Sigmoid colon (tissue), 4 donors: ENCODE measurements at regions not wholly inside any gene's neighbourhood (a gene's known extent, or its start where the extent isn't known, plus 50 kb on each side); places are given as distances from the start of the nearest gene placed in this dataset.

Experiments
- CTCF ChIP-seq, 4 experiments: fragments of 450-650 bp in 3 of 4; fragments of 200-600 bp in 1 of 4; IDR thresholded peaks; one replicate each; pipeline ENCODE4 v1.5.1; 2016 to 2019; ENCODE audit warnings: antibody characterized with exemption in 4 of 4, mild to moderate bottlenecking in 3 of 4, moderate library complexity in 2 of 4
- EP300 ChIP-seq, 4 donors: sonication (generic); formaldehyde crosslinking; IDR thresholded peaks; one replicate each; pipeline ENCODE4 v1.6.1; 2017; ENCODE audit warnings: antibody characterized with exemption in 4 of 4
- POLR2A ChIP-seq, 2 donors: fragments of 450-650 bp; IDR thresholded peaks; one replicate each; pipeline ENCODE4 v1.6.1; 2016; ENCODE audit warnings: antibody characterized with exemption in 2 of 2, mild to moderate bottlenecking in 2 of 2, moderate library complexity in 2 of 2
- POLR2AphosphoS5 ChIP-seq, 4 donors: sonication (generic); formaldehyde crosslinking; IDR thresholded peaks; one replicate each; pipeline ENCODE4 v1.6.1; 2017; ENCODE audit warnings: antibody characterized with exemption in 4 of 4

- TF ChIP-seq POLR2A (IDR thresholded peaks at IDR 0.05) (no peak), CTCF (IDR thresholded peaks at IDR 0.05) (no peak), EP300 (IDR thresholded peaks at IDR 0.05) (no peak), POLR2AphosphoS5 (IDR thresholded peaks at IDR 0.05) (no peak)
Observed at GRCh38 chr12:114759635-114760034, 75.7 kb upstream of the TBX3 start.
